ENCODE measurements at regions not wholly inside any gene's neighbourhood (a gene's known extent, or its start where the extent isn't known, plus 50 kb on each side); places are given as distances from the start of the nearest gene placed in this dataset.
"Not testable (repeated sequence)": the region's sequence is repeated elsewhere in the genome, so short reads cannot be mapped to it uniquely, and the experiment has no call there.

GRCh38 chr1:188708795-188709535 is 1768.7 kb downstream of the BRINP3 start:
- H3K27ac ChIP-seq, result no peak overlapping the region
- TF ChIP-seq ZFX (IDR thresholded peaks at IDR 0.05; ENCODE audit: borderline replicate concordance), result no peak
- TF ChIP-seq CTCF (IDR thresholded peaks at IDR 0.05), result no peak

- no peak overlapping the region for H3K27ac ChIP-seq
- peak; percentile 49 for TF ChIP-seq CTCF (IDR thresholded peaks at IDR 0.05)
- TF ChIP-seq ZFX (IDR thresholded peaks at IDR 0.05; ENCODE audit: borderline replicate concordance), result no peak
Observed at GRCh38 chr1:188715566-188715965, 1762.1 kb downstream of the BRINP3 start.

- H3K27ac ChIP-seq, result no peak overlapping the region
- TF ChIP-seq CTCF (IDR thresholded peaks at IDR 0.05) (no peak), ZFX (IDR thresholded peaks at IDR 0.05; ENCODE audit: borderline replicate concordance) (no peak)
Observed at GRCh38 chr1:188719735-188720134, 1757.9 kb downstream of the BRINP3 start.

GRCh38 chr1:188723332-188724020 is 1754.2 kb downstream of the BRINP3 start:
- no peak for TF ChIP-seq CTCF (IDR thresholded peaks at IDR 0.05)
- no peak for TF ChIP-seq ZFX (IDR thresholded peaks at IDR 0.05; ENCODE audit: borderline replicate concordance)
- no peak overlapping the region for H3K27ac ChIP-seq

- H3K27ac ChIP-seq, result no peak overlapping the region
- TF ChIP-seq ZFX (IDR thresholded peaks at IDR 0.05; ENCODE audit: borderline replicate concordance) (no peak), CTCF (IDR thresholded peaks at IDR 0.05) (no peak)
Observed at GRCh38 chr1:188729039-188729438, 1748.6 kb downstream of the BRINP3 start.

- H3K27ac ChIP-seq, result no peak overlapping the region
- TF ChIP-seq ZFX (IDR thresholded peaks at IDR 0.05; ENCODE audit: borderline replicate concordance) (no peak), CTCF (IDR thresholded peaks at IDR 0.05) (peak; percentile 25; the same call in 1 of the 2 replicates)
Observed at GRCh38 chr1:188735567-188735966, 1742.1 kb downstream of the BRINP3 start.

GRCh38 chr1:188749275-188749674 is 1728.4 kb downstream of the BRINP3 start:
- not testable (repeated sequence) for H3K27ac ChIP-seq

- H3K27ac ChIP-seq, result not testable (repeated sequence)
Observed at GRCh38 chr1:188752027-188752426, 1725.6 kb downstream of the BRINP3 start.

- H3K27ac ChIP-seq, result not testable (repeated sequence)
Observed at GRCh38 chr1:188757747-188758146, 1719.9 kb downstream of the BRINP3 start.

All from 22Rv1 (cell line).